GM13976 (cell line): ENCODE measurements at regions not wholly inside any gene's neighbourhood (a gene's known extent, or its start where the extent isn't known, plus 50 kb on each side); places are given as distances from the start of the nearest gene placed in this dataset.

ENCODE experiments used
- DNase-seq: peaks from one replicate; pipeline ENCODE4 v3.0.0; 2012; ENCODE audit warnings: low spot score
- in situ Hi-C: fragments of 300-500 bp; cut with MboI; formaldehyde crosslinking; loops from one replicate; pipeline ENCODE4 v1.12.0; 2022; ENCODE audit warnings: low sequenced_read_pairs, mixed read lengths, inconsistent platforms; ENCODE audit not compliant: unreplicated experiment
- TF ChIP-seq, protein P1 (sequence below): IDR thresholded peaks from 2 replicates; pipeline ENCODE4 v1.5.1; 2012; ENCODE audit warnings: borderline replicate concordance, mild to moderate bottlenecking; ENCODE audit not compliant: insufficient read depth; ENCODE audit errors: extremely low read depth, missing control alignments, control extremely low read depth

DNA sequence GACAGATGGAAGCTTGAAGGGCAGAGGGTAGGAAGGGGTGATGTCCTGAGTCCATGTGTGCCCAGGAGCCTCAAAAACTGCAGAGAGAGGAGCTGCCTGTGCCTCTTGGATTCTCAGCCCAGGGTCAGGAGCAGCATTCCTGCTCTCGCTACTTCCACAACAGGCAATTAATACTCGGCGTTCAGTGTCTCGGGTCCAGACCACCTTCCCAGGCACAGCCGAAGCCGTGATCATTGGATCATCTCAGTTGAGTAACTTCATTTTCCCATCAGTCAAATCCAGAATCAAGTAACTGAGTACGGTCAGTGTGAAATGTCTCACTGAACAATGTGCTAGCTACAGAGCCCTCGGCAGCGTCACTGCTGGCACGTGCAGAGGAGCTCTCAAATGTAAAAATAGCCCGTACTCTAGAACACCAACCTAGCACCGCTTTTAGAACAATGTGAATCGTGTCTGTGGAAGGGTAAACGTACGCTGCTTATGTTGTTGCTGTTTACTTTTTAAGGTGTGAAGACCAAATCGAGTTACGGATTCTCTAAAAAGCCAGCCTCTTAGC lies 63.5 kb upstream of the IRX4 start:
- in situ Hi-C loops, result no loop called here
- TF ChIP-seq, protein P1, sequence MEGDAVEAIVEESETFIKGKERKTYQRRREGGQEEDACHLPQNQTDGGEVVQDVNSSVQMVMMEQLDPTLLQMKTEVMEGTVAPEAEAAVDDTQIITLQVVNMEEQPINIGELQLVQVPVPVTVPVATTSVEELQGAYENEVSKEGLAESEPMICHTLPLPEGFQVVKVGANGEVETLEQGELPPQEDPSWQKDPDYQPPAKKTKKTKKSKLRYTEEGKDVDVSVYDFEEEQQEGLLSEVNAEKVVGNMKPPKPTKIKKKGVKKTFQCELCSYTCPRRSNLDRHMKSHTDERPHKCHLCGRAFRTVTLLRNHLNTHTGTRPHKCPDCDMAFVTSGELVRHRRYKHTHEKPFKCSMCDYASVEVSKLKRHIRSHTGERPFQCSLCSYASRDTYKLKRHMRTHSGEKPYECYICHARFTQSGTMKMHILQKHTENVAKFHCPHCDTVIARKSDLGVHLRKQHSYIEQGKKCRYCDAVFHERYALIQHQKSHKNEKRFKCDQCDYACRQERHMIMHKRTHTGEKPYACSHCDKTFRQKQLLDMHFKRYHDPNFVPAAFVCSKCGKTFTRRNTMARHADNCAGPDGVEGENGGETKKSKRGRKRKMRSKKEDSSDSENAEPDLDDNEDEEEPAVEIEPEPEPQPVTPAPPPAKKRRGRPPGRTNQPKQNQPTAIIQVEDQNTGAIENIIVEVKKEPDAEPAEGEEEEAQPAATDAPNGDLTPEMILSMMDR, result no peak
- DNase-seq, result no peak

DNA sequence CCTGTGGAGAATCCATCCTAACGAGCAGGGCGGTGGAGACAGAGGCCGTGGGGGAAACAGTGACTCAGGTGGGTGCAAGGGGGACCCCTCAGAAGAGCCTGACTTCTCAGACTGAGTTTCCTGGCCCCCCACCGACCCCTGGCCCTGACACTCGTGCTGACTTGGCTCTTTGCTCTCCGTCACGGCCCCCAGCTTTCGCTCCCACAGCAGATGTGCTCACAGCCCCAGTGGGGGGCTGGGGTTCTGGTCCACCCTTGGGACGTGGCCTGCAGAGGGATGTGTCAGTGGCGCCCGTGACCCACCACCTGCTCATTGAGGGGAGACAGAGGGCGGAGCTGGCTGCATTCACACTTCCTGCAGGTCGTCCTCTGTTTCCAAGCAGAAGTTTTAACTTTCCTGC lies 62.9 kb upstream of the IRX4 start:
- in situ Hi-C loops, result no loop called here
- DNase-seq, result no peak
- TF ChIP-seq, protein P1, result no peak

- no peak for DNase-seq
- TF ChIP-seq, protein P1, result no peak
- in situ Hi-C loops, result no loop called here
Measured at GRCh38 chr5:1944408-1944807, 61.7 kb upstream of the IRX4 start.

GRCh38 chr5:1943481-1943880 lies 60.8 kb upstream of the IRX4 start:
- TF ChIP-seq, protein P1, result no peak
- in situ Hi-C loops, result no loop called here
- no peak for DNase-seq

GRCh38 chr5:1942630-1943029 lies 59.9 kb upstream of the IRX4 start:
- DNase-seq, result no peak
- in situ Hi-C loops, result no loop called here
- TF ChIP-seq, protein P1, result no peak

DNA sequence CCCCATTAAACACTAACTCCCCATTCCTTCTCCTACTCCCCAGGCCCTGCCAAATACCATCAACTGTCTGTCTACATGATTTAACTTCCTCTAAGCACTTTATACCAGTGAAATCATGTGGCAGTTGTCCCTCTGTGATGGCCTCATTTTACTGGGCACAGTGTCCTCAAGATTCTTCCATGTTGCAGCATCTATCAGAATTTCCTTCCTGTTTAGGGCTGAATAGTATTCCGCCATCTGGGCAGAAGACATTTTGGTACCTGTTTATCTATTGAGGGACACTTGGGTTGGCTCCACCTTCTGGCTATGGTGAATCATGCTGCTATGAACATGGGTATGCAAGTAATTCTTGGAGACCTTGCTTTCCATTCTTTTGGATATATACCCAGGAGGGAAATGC lies 59.4 kb upstream of the IRX4 start:
- in situ Hi-C loops, result no loop called here

GRCh38 chr5:1939256-1939655 lies 56.5 kb upstream of the IRX4 start:
- DNase-seq, result no peak
- in situ Hi-C loops, result no loop called here

More for the DNA sequence above, 59.4 kb upstream of the IRX4 start:
- TF ChIP-seq, protein P1, result no peak
- no peak for DNase-seq

More at GRCh38 chr5:1939256-1939655, 56.5 kb upstream of the IRX4 start:
- TF ChIP-seq, protein P1, result no peak
